Activated CD8-positive, alpha-beta memory T cell treated with anti-CD3 and anti-CD28 coated beads for 4 hours (primary cell): ENCODE measurements at regions not wholly inside any gene's neighbourhood (a gene's known extent, or its start where the extent isn't known, plus 50 kb on each side); places are given as distances from the start of the nearest gene placed in this dataset.
"Not testable (repeated sequence)": the region's sequence is repeated elsewhere in the genome, so short reads cannot be mapped to it uniquely, and the experiment has no call there.

Source experiments
- DNase-seq, 2 donors: peaks; one replicate each; pipeline ENCODE4 v3.0.0-alpha.2; 2020; ENCODE audit warnings: low read depth in 2 of 2

- no peak for DNase-seq
These were observed 187.2 kb upstream of the HS6ST1 start for GRCh38 chr2:128505575-128506526.

GRCh38 chr2:128506534-128506933, 187.9 kb upstream of the HS6ST1 start:
- no peak for DNase-seq

- no peak for DNase-seq
These were observed 192.2 kb upstream of the HS6ST1 start for GRCh38 chr2:128510701-128511397.

GRCh38 chr2:128511731-128512378, 193.2 kb upstream of the HS6ST1 start:
- DNase-seq, result no peak

- DNase-seq, result no peak
These were observed 193.9 kb upstream of the HS6ST1 start for GRCh38 chr2:128512379-128513115.

- no peak for DNase-seq
These were observed 194.7 kb upstream of the HS6ST1 start for GRCh38 chr2:128513116-128513960.

GRCh38 chr2:128513961-128514283, 195.3 kb upstream of the HS6ST1 start:
- DNase-seq, result no peak

GRCh38 chr2:128514555-128514955, 195.9 kb upstream of the HS6ST1 start:
- no peak for DNase-seq

GRCh38 chr2:128516938-128517337, 198.3 kb upstream of the HS6ST1 start:
- DNase-seq, result no peak

GRCh38 chr2:128519028-128519427, 200.4 kb upstream of the HS6ST1 start:
- not testable (repeated sequence) for DNase-seq

- no peak for DNase-seq
These were observed 201.0 kb upstream of the HS6ST1 start for GRCh38 chr2:128519517-128520215.

GRCh38 chr2:128520340-128520739, 201.7 kb upstream of the HS6ST1 start:
- DNase-seq, result no peak

GRCh38 chr2:128520791-128521190, 202.1 kb upstream of the HS6ST1 start:
- no peak for DNase-seq

GRCh38 chr2:128521482-128521881, 202.8 kb upstream of the HS6ST1 start:
- DNase-seq, result no peak

- DNase-seq, result no peak
These were observed 204.2 kb upstream of the HS6ST1 start for GRCh38 chr2:128522829-128523228.

GRCh38 chr2:128523457-128523856, 204.8 kb upstream of the HS6ST1 start:
- no peak for DNase-seq

GRCh38 chr2:128524183-128524582, 205.5 kb upstream of the HS6ST1 start:
- no peak for DNase-seq

- DNase-seq, result no peak
These were observed 207.0 kb upstream of the HS6ST1 start for GRCh38 chr2:128525653-128526052.

GRCh38 chr2:128526455-128526976, 207.8 kb upstream of the HS6ST1 start:
- DNase-seq, result no peak

GRCh38 chr2:128528133-128528532, 209.5 kb upstream of the HS6ST1 start:
- no peak for DNase-seq
